ENCODE measurements at regions not wholly inside any gene's neighbourhood (a gene's known extent, or its start where the extent isn't known, plus 50 kb on each side); places are given as distances from the start of the nearest gene placed in this dataset.
"Not testable (repeated sequence)": the region's sequence is repeated elsewhere in the genome, so short reads cannot be mapped to it uniquely, and the experiment has no call there.

DNA sequence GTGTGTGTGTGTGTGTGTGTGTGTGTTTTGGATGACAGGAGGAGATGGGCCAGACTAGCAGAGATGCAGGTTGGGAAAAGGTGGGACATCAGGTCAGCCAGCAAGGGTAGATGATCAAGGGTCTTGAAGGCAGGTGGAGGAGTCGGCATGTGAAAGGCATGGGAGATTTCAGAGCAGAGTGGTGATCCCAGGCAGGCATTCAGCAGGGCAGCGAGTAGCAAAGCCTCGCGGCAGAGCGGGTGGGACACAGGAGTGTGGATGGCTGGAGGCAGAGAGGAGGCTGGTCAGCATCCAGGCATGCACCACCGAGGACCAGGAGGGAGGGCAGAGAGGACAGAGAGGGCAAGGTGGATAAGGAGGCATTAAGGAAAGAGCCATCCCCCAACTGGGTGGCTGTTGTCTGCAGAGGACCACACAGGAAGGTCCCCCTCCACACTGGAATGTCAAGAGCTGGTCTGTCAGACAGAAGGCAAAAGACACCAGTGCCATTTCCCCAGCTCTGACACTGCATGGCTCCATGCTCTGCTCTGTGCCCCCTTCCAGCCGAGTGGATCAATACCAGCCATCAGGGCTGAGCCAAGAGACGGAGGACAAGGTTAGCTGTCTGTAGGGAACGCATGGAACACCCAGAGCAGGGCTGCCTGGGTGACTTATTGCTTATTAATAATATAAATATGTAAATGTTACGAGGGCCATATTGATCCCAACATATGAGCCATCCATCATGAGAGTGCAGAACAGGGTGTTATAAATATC lies 74.8 kb upstream of the RPL38 start:
- no peak for DNase-seq

DNA sequence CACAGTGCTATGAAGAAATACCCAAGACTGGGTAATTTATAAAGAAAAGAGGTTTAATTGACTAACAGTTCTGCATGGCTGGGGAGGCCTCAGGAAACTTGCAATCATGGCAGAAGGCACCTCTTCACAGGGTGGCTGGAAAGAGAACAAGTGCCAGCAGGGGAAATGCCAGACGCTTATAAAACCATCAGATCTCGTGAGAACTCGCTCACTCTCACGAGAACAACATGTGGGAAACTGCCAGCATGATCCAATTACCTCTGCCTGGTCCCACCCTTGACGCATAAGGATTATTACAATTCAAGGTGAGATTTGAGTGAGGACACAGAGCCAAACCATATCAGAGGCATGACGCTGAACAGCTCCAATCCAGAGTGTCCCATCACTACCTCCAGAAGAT lies 73.7 kb upstream of the RPL38 start:
- not testable (repeated sequence) for DNase-seq

DNA sequence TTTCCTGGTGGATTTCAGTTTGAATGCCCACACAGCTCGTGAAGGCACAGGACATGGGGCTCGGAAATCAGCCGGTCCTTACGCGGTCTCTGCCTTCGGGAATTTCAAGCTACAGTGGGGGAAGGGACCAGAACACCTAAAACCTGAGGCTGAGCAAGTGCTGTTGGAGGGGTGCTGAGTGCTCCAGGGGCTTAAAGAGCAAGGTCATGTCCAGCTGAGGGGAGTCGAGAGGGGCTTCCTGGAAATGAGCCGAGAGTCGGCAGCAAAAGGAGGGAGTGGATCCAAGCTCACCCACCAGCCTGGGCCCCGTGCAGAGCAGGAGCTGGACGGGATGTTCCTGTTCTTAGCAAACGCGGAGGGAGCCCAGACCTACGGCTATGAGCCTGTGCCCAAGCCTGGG lies 73.2 kb upstream of the RPL38 start:
- DNase-seq = no peak

DNA sequence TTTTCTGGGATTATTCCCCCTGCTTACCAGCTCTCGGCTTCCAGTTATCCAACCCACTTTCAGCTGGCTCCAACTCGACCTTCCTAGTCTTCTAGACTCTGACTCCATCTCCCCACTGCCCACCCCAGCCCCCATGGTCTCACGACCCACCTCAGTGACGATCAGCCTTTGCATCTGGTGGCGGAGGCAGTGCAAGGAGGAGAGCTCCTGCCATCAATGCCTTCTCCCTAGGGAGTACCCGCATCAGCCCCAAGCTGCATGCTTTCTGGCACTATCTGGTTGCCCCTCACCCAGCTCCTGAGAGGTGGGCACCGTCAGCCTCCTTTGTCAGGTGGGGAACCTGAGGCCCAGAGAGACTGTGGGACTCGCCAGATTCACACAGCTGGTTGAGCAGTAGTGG lies 72.6 kb upstream of the RPL38 start:
- no peak for DNase-seq

DNA sequence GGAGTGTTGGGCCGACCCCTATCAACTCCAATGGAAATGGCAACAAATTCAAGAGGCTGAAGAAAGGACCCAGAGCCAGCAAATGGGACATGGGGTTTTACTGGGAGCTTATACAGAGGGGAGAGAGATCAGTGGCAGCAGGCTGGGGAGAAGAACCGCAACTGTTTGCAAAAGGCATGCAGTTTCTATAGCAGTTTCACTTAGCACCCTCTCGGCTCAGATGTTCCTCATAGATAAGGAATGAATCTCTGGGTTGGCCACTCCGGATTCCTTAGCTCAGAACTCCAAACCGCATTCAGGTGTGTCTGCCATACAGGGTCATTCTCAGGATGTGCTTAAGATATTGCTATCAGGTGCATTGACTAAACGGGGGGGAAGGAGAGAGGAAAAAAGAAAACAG lies 71.1 kb upstream of the RPL38 start:
- DNase-seq = no peak

DNA sequence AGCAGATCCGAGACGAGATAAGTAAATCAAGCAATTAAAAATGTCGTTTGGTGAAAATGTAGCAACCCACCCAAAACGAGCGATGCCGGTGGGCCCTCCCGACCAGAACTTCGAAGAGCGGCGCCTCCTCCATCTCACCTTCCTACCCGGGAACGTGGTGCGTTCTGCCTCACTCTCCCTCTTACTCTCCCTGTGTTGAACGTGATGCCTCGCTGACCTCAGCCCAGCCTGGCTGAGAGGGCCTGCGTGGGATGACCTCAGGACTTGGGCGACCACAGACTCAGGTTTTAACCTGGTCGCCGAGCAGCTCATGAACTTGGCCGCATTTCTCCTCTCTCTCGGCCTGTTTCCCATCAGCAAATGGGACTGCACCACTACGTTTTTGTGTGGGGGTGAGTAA lies 69.7 kb upstream of the RPL38 start:
- no peak for DNase-seq

DNA sequence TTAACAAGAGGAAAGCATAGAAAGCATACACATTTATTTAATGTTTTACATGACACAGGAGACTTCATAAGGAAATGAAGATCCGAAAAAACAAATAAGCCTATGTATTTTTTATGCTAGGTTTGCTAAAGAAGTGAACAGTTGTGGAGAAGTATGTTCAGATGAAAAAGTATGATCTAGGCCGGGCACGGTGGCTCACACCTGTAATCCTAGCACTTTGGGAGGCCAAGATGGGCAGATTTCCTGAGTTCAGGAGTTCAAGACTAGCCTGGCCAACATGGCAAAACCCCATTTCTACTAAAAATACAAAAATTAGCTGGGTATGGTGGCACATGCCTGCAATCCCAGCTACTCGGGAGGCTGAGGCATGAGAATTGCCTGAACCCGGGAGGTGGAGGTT lies 69.2 kb upstream of the RPL38 start:
- DNase-seq = not testable (repeated sequence)

DNA sequence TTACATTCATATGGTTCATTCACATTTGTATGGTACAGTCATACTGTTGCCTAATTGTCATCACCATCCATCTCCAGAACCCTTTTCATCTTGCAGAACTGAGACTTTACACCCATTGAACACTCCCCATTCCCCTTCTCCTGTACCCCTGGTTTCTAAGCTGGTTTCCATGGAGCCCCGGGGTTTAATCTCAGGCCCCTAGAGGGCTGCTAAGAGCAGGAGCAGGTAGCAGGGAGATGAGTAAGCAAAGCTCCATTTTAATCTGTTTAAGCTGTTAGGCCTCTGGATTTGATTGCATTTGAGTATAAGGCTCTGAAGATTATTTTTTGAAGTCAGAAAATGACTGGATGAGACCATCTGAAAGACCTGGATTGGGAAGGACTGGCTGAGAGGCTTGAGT lies 68.5 kb upstream of the RPL38 start:
- DNase-seq = no peak

DNA sequence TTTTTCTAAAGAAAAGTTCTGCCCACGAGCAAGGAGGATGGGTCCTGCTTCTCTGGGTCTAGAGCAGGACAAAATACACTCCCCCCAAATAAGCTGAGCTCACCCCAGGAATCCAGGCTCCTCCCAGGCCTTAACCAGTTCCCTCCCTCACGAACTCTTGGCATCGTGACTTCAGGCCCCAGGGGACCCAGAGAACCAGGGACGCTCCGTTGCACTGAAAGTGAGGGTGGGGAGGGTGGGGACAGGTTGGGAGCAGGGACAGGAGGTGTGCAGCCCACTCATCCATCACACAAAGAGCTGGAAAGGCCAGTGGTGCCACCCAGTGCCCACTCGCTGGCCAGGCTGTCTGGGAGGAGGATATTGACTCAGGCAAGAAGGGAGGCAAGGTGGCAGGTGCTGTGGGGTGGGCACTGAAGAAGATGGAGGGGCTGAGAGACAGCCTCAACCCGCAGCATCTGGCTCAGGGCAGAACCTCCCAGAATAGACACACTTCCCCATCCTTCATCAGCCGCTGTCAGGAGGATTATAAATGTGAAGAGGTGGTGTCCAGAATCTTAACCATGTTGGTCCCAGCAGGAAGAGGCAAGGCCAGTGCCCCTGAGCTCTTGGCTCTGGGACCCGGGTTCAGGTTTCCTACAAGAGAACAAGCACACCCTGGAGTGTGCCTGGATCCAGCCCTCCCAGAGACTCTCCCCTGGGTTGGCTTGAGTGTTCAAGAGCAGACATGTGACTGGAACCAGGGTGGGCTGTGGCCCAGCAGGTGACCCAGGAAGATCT lies 67.9 kb upstream of the RPL38 start:
- DNase-seq = no peak

DNA sequence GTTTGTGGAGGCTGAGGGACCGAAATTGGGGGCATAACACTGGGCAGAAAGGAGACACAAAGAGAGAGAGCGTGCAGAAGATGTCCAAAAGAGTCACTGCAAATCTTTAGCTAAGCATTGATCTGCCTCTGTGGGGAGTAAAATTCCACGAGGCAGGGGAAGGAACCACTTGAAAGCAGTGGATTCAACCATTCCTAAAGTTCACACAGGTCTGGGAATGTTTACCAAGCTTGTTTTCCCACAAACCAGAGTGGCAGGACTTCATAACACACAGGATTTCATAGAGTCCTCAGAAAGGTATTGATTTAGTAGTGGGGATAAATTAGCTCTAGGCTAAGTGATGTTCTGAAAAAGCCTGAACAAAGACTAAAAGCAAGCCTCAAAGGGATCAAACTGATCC lies 66.1 kb upstream of the RPL38 start:
- no peak for DNase-seq

DNA sequence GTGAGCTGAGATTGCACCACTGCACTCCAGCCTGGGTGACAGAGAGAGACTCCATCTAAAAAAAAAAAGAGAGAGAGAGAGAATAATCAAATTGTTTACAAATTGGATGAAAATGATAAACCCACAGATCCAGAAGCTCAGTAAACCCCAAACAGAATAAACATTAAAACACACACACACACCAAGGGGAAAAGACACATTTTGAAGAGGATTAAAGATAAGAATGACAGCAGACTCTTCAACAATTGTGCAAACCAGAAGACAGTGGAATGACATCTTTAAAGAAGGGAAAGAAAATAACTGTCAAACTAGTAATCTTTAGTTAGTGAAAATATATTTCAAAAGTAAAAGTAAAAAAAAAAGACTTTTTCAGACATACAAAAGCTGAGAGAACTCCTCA lies 64.4 kb upstream of the RPL38 start:
- no peak for DNase-seq

DNA sequence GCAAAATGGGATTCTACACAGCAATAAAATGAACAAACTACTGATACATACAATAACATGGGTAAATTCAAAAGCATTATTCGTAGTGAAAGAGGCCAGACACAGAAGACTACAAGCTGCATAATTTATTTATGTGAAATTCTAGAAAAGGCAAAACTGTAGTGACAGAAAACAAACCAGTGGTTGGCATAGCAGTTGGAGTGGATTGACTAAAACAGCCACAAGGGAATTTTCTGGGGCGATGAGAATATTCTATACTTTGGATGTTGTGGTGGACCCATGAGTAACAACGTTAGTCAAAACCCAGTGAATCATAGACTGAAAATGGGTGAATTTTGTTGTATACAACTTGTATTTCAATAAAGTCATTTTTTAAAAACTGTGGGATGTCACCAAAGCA lies 63.2 kb upstream of the RPL38 start:
- DNase-seq = no peak

DNA sequence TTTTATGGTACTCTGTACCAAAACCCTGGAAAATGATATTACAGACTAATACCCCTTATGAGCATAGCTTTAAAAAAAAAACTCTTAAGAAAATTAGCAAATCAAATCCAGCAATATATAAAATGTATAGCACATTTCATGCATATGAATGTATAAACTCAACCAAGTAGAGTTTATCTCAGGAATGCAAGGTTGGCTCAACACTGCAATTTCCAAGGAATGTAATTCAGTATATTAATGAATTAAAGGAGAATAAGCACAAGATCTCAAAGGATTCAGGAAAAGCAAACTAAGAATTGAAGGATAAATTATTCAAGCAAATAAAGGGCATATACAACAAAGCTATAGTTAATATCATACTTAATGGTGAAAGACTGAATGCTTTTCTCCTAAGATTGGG lies 61.9 kb upstream of the RPL38 start:
- DNase-seq = no peak

DNA sequence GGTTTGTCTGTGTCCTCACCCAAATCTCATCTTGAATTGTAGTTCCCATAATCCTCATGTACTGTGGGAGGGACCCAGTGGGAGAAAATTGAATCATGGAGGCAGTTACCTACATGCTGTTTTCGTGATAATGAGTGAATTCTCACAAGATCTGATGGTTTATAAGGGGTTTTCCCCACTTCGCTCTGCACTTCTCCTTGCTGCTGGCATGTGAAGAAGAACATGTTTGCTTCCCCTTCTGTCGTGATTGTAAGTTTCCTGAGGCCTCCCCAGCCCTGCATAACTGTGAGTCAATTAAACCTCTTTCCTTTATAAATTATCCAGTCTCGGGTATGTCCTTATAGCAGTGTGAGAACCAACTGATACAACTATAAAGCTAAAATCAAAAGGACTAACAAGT lies 60.2 kb upstream of the RPL38 start:
- not testable (repeated sequence) for DNase-seq

DNA sequence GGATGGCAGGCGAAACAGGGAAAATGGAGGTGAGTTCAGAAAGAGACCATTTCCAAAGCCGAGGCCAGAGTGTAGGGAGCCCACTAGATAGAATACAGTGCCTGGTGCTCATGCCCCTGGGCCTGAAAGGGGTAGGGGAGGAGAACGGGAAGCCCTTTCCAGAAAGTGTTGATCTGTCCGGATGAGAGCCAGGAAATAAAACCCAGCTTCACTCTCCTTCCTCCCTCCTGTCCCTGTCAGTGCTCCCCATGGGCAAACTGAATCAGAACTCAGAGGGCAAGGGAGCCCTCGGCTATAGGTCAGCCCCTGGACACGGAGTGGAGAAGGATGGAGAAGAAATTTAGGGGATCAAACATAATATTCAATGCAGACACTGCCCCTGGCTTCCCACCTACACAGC lies 57.7 kb upstream of the RPL38 start:
- DNase-seq = no peak

DNA sequence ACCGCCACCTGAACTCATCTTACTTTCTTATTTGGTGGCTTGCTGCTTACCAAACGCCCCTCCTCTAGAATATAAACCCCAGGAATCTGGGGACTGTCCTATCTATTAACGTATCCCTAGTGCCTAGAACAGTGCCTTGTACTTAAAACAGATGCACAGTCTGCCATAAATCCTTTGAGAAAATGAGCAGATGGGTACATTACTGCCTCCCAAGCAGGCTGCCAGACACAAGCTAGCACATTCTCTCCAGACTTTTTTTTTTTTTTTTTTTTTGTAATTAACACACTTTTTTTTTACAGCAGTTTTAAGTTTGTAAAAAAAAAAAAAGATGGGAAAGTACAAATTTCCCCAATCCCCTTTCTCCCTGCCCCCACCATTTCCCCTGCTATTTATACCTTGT lies 57.3 kb upstream of the RPL38 start:
- no peak for DNase-seq

DNA sequence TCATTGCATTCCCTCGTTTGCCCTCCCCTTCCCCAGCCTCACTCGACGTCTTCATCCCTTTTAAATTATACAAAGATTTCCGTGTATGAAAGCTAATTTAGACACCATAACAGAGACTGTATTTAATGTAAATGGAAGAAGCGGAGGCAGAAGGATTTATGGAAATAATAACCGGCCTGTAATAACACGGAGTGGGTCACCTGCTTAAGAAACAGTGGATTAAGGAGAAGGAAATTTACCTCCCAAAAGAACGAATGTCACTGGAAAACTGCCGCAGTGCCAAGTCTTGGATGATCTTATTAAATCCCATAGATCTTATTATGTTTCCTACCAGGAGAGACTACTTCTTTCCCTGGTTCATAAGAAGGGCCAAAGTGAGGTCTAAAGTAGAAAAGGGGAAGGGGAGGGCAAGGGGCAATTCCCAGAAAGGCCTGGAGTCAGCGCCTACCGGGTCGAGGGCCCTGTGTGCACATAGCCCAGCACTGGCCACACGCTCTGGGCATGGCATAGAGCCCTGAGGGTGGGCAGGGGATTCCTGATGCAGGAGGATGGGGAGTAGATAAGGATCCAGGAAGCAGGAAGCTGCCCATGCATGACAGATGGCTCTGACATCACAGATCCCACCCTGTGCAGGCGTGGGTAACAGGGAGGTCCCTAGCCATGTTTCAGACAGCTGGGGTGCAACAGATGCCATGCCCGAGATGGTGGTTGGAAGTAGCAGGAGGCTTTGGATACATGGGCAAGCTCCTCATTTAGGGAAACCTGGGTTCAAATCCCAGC lies 56.2 kb upstream of the RPL38 start:
- no peak for DNase-seq

DNA sequence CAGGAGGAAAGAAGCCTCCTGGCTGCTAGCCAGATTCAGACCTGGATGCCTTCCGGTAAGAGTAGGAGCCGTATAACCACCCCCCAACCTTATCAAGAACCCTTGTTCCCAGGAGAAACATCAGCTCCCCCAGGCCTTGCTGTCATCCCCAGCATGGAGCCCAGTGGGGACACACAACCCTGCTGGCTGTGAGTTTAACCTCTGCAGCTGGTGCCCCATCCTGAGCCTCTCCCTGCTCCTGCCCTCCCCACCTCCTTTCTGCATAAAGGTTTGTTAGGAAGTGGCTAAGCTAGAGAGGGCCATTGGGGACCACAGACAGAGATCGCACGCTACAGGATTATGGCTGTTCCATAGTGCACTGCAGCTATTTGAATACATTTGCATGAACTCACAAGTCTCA lies 55.5 kb upstream of the RPL38 start:
- no peak for DNase-seq

DNA sequence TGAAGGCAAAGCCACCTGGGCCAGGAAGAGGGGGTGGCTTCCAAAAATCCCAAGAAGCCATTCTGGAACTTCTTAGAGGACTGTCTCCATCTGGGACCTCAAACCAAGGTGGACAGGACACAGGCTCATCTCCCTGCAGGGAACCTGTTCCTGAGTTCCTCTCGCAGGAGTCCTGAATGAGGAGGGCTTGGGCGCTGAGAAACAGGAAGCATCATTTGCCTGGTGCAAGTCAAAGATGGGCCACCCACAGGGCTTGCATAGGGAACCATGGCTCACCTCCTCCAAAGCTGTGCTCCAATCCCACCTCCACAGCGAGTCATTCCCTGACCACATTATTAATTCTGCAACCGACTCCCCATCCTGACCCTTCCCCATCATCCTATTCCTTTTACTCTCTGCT lies 55.0 kb upstream of the RPL38 start:
- no peak for DNase-seq

DNA sequence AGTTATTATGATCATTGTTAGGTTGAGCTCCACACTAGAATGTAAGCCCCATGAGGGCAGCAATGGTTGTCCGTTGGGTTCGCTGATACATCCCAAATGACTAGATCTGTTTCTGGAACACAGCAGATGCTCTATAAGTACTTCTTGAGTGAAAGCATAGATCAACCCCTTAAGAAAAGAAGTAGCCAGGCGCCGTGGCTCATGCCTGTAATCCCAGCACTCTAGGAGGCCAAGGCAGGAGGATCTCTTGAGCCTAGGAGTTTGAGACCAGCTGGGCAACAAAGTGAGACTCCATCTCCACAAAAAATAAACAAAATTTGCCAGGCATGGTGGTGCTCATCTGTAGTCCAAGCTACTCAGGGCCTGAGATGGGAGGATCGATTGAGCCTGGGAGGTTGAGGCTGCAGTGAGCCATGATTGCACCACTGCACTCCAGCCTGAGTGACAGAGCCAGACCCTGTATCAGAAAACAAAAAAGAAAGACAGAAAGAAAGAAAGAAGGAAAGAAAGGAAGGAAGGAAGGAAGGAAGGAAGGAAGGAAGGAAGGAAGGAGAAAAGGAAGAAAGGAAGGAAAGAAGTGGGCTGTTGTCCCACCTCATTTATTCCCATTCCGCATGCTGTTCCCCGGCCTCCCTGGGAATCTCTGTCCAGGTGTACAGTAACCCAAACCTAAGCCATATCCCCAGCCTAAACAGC lies 54.4 kb upstream of the RPL38 start:
- DNase-seq = no peak

DNA sequence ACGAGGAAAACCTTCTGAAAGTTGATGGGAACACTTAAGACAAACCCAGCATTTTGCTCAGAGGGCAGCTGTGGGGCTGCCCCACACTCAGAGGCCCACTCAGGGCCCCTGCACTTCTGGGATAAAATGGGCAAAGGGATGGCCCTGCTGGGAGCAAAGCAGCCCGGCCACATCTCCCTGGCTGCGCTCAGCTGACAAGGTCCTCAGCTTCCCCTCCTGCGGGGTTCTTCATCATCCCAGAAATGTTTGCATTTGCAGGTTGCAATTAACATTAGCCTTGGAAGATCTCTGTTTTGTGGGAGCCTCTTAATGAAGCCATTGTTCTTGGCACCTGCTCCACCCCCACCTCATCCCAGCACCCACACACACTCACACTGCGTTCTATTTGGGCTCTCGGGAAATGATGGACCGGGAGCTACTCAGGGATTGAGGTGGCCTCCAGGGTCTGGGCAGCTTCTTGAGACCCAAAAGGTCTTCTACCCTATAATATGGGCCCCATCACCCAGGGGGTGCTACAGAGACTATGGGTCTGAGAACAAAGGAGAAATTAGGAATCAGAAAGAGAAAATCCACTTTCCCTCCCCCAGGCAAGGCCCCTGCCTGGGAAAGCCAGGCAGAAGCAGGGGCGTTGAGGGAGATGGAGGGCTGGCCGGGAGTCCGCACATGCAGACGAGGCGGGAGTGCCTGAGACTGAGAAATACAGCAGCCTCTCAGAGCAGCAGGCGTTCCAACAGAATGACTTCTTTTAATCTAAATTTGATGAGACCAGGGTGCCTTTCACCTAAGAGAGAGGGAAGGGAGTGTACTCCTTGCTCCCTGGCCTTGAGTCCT lies 53.7 kb upstream of the RPL38 start:
- no peak for DNase-seq

DNA sequence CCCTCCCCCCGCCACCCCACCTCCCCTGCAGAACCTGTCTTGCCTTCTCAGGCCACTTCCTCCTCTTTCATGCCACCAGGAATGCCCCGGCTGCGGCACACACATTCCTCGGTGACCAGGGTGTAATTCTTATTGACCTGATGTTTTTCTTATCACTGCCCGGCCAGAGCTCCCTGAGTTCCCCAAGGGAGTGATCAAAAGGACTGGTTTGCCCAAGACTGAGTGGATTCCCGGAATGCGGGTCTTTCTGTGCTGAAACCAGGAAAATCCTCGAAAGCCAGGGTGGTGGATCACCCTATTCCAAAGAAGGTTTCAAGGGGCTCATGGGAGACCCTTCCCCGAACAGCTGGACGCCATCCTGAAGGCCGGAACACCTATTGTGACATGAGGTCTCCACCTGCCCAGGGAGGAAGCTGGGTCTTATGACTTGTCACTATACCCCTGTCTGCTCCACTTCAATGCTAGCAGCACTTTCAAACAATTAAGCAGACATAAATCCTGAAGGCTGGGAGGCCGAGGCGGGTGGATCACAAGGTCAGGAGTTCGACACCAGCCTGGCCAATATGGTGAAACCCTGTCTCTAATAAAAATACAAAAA lies 53.0 kb upstream of the RPL38 start:
- DNase-seq = no peak
